Transverse colon (tissue), 4 donors: ENCODE measurements at regions not wholly inside any gene's neighbourhood (a gene's known extent, or its start where the extent isn't known, plus 50 kb on each side); places are given as distances from the start of the nearest gene placed in this dataset.

Source experiments
- DNase-seq: peaks from one replicate; pipeline ENCODE4 v3.0.0-alpha.2; 2019
- H3K27ac ChIP-seq, 4 donors: fragments of 200-600 bp; sonication (generic); 2 replicates each; pipeline ENCODE4 v1.5.1; 2016 to 2018; ENCODE audit warnings: inconsistent platforms in 4 of 4
- H3K27me3 ChIP-seq: fragments of 200-600 bp; sonication (generic); 2 replicates; pipeline ENCODE4 v1.5.1; 2017; ENCODE audit warnings: inconsistent platforms
- H3K36me3 ChIP-seq, 4 donors: fragments of 200-600 bp; sonication (generic); 2 replicates each; pipeline ENCODE4 v1.5.1; 2017 to 2019; ENCODE audit warnings: inconsistent platforms in 4 of 4
- H3K4me1 ChIP-seq, 4 donors: fragments of 200-600 bp; sonication (generic); 2 replicates each; pipeline ENCODE4 v1.5.1; 2017 to 2020; ENCODE audit warnings: inconsistent platforms in 4 of 4
- H3K4me3 ChIP-seq, 4 donors: fragments of 200-600 bp; sonication (generic); 1 replicate in 1 of 4; 2 replicates in 3 of 4; pipeline versions ENCODE4 v1.5.1 to v1.6.1; 2017 to 2019; ENCODE audit warnings: inconsistent platforms in 4 of 4
- H3K9me3 ChIP-seq, 2 donors: fragments of 200-600 bp; sonication (generic); 2 replicates each; pipeline ENCODE4 v1.5.1; 2017 to 2019; ENCODE audit warnings: inconsistent platforms in 2 of 2
- CTCF ChIP-seq, 5 experiments: fragments of 200-600 bp in 3 of 5; fragments of 450-650 bp in 2 of 5; sonication (generic) in 3 of 5; IDR thresholded peaks; 1 replicate in 2 of 5; 2 replicates in 3 of 5; pipeline ENCODE4 v1.5.1; 2016 to 2017; ENCODE audit warnings: antibody characterized with exemption in 5 of 5, inconsistent platforms in 3 of 5, mild to moderate bottlenecking in 2 of 5, moderate library complexity in 1 of 5
- EP300 ChIP-seq: sonication (generic); formaldehyde crosslinking; IDR thresholded peaks from one replicate; pipeline ENCODE4 v1.6.1; 2017; ENCODE audit warnings: antibody characterized with exemption, low read depth
- POLR2A ChIP-seq: fragments of 450-650 bp; IDR thresholded peaks from one replicate; pipeline ENCODE4 v1.6.1; 2016; ENCODE audit warnings: antibody characterized with exemption, mild to moderate bottlenecking, moderate library complexity
- POLR2AphosphoS5 ChIP-seq, 3 donors: sonication (generic); formaldehyde crosslinking; IDR thresholded peaks; one replicate each; pipeline ENCODE4 v1.6.1; 2016; ENCODE audit warnings: antibody characterized with exemption in 3 of 3
- WGBS, 2 donors: methylation state at CpG; one replicate each; pipeline ENCODE4 v1.1.5; 2018; ENCODE audit warnings: low coverage in 1 of 2; 5-methylcytosine and 5-hydroxymethylcytosine counted together
- in situ Hi-C, 4 donors: fragments of 200-750 bp; cut with MboI; loops; one replicate each; pipeline versions ENCODE4 v1.15.0 to v1.15.1; 2017; ENCODE audit warnings: low sequenced_read_pairs in 3 of 4, low pct_ligation_motif_present in 1 of 4, low pct_unique_long_range_greater_than_20kb in 1 of 4
- intact Hi-C: fragments of 100-400 bp; cut with DNase I; formaldehyde crosslinking; loops from one replicate; pipeline ENCODE4 v1.15.1; 2023; ENCODE audit warnings: low total_unique reads

DNA sequence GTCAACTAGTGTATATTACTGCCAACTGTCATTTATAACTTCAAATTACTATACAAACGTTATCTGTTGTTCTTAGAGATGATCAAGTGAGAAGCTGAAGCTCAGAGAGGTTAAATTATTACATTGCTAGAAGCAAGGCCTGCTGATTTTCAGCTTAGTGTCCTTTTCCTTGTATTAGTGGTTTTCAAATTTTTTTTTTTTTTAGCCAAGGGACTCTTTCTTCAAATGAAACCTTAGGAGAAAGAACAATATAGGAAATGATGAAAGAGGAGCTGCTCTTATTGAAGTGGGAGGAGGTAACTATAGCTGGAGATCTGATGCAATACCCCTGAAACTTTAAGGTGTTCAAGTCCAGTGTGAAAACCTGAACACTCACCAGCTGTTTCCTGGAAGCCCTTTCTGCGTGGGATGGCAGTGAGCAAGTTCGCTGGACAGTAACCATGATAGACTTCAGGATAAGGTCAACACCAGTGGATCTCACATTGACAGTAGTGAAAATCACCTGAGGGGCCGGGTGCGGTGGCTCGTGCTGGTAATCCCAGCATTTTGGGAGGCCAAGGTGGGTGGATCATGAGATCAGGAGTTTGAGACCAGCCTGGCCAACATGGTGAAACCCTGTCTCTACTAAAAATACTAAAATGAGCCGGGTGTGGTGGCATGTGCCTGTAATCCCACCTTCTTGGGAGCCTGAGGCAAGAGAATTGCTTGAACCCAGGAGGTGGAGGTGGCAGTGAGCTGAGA is 376.2 kb downstream of the EDEM1 start:
- in situ Hi-C loops, result no loop called here
- Histone ChIP-seq H3K4me1 (no peaks in the 10 kb centered on the region), H3K27me3 (no peaks in the 10 kb centered on the region), H3K27ac (no peak overlapping the region), H3K4me3 (no peak overlapping the region), H3K36me3 (no peaks in the 10 kb centered on the region), H3K9me3 (no peaks in the 10 kb centered on the region)
- WGBS, 2 donors, result 25 to 67% methylated on average over 1 to 7 of the region's 7 CpGs
- DNase-seq, result no peak
- no peak for TF ChIP-seq EP300
- TF ChIP-seq POLR2AphosphoS5 (IDR thresholded peaks at IDR 0.05), result no peak
- no peak for TF ChIP-seq POLR2A
- no peak for TF ChIP-seq CTCF (IDR thresholded peaks at IDR 0.05)
- intact Hi-C loops, result no loop called here

DNA sequence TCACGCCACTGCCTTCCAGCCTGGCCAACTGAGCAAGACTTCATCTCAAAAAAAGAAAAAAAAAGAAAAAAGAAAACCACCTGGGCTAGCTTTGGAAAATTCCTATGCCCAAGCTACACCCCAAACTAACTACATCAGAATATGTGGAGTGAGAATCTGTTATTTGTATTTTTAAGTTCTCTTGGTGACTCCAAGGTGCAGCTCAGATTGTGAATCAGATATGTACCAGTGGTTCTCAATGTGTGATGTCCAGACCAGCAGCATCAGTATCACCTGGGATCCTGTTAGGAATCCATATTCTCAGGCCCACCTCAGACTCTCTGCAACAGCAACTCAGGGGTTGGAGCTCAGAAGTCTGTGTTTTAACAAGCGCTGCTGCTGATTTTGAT is 376.8 kb downstream of the EDEM1 start:
- 93% methylated on average over 2 of the region's 2 CpGs; no CpG with 5 or more reads in 1 of the 2 donors for WGBS, 2 donors
- no peak for DNase-seq
- H3K4me3 ChIP-seq, result no peak overlapping the region
- intact Hi-C loops (no loop called here), in situ Hi-C loops (no loop called here)
- TF ChIP-seq EP300 (no peak), CTCF (IDR thresholded peaks at IDR 0.05) (no peak), POLR2AphosphoS5 (IDR thresholded peaks at IDR 0.05) (no peak), POLR2A (no peak)
- no peaks in the 10 kb centered on the region for H3K27me3 ChIP-seq
- no peaks in the 10 kb centered on the region for H3K36me3 ChIP-seq
- no peaks in the 10 kb centered on the region for H3K4me1 ChIP-seq
- no peaks in the 10 kb centered on the region for H3K9me3 ChIP-seq
- no peak overlapping the region for H3K27ac ChIP-seq

GRCh38 chr3:5565026-5565425 is 377.5 kb downstream of the EDEM1 start:
- DNase-seq, result no peak
- 36 to 50% methylated on average over 3 to 4 of the region's 4 CpGs for WGBS, 2 donors
- no peaks in the 10 kb centered on the region for H3K4me1 ChIP-seq
- H3K9me3 ChIP-seq, result no peaks in the 10 kb centered on the region
- intact Hi-C loops, result no loop called here
- H3K27ac ChIP-seq, result no peak overlapping the region
- H3K36me3 ChIP-seq, result no peaks in the 10 kb centered on the region
- H3K27me3 ChIP-seq, result no peaks in the 10 kb centered on the region
- in situ Hi-C loops, result no loop called here
- H3K4me3 ChIP-seq, result no peak overlapping the region
- TF ChIP-seq POLR2AphosphoS5 (IDR thresholded peaks at IDR 0.05), result no peak
- no peak for TF ChIP-seq CTCF (IDR thresholded peaks at IDR 0.05)
- TF ChIP-seq POLR2A, result no peak
- no peak for TF ChIP-seq EP300

DNA sequence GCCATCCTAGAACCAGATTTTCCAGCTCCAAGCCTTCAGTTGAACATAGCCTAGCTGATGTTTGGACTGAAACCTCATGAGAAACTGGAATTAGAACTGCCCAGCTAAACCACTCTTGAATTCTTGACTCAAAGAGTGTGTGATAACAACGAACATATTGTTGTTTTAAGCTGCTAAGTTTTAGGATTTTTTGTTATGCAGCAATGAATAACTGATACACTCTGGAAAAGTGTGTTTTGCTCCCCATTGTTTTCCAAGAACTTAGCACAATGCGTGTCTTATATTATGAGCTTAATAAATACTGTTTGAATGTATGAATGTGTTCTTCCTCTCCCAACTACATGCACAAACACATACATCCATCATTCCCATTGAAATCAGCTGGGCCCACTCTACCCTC is 379.6 kb downstream of the EDEM1 start:
- Histone ChIP-seq H3K4me1 (no peaks in the 10 kb centered on the region), H3K4me3 (no peak overlapping the region), H3K27me3 (no peaks in the 10 kb centered on the region), H3K36me3 (no peaks in the 10 kb centered on the region), H3K9me3 (no peaks in the 10 kb centered on the region), H3K27ac (no peak overlapping the region)
- in situ Hi-C loops (no loop called here), intact Hi-C loops (no loop called here)
- no peak for DNase-seq
- no peak for TF ChIP-seq EP300
- no peak for TF ChIP-seq CTCF (IDR thresholded peaks at IDR 0.05)
- TF ChIP-seq POLR2AphosphoS5 (IDR thresholded peaks at IDR 0.05), result no peak
- WGBS, 2 donors, result 79 to 90% methylated on average over 2 of the region's 2 CpGs
